Gastroesophageal sphincter (tissue), 4 donors: ENCODE measurements at regions not wholly inside any gene's neighbourhood (a gene's known extent, or its start where the extent isn't known, plus 50 kb on each side); places are given as distances from the start of the nearest gene placed in this dataset.

ENCODE experiments used
- ATAC-seq: fragments of 150-250 bp; one replicate; pipeline ENCODE4 v1.9.1; 2016; ENCODE audit warnings: mild to moderate bottlenecking, moderate library complexity
- H3K27ac ChIP-seq, 4 donors: fragments of 200-600 bp; sonication (generic) in 3 of 4; 1 replicate in 3 of 4; 2 replicates in 1 of 4; pipeline ENCODE4 v1.5.1; 2016 to 2019
- H3K27me3 ChIP-seq: fragments of 200-600 bp; sonication (generic); one replicate; pipeline ENCODE4 v1.5.1; 2019
- H3K36me3 ChIP-seq, 2 donors: fragments of 200-600 bp; sonication (generic); one replicate each; pipeline ENCODE4 v1.5.1; 2019; ENCODE audit warnings: control low read depth in 1 of 2
- H3K4me1 ChIP-seq, 3 donors: fragments of 200-600 bp; sonication (generic); 1 replicate in 2 of 3; 2 replicates in 1 of 3; pipeline ENCODE4 v1.5.1; 2016 to 2019; ENCODE audit warnings: control low read depth in 2 of 3
- H3K4me3 ChIP-seq, 2 donors: fragments of 200-600 bp; sonication (generic); one replicate each; pipeline ENCODE4 v1.5.1; 2019; ENCODE audit warnings: mild to moderate bottlenecking in 1 of 2, moderate library complexity in 1 of 2
- H3K9me3 ChIP-seq, 3 donors: fragments of 200-600 bp; sonication (generic); one replicate each; pipeline ENCODE4 v1.5.1; 2017 to 2019; ENCODE audit warnings: control low read depth in 2 of 3
- EP300 ChIP-seq: sonication (generic); formaldehyde crosslinking; IDR thresholded peaks from one replicate; pipeline ENCODE4 v1.6.1; 2017; ENCODE audit warnings: antibody characterized with exemption, mild to moderate bottlenecking
- POLR2A ChIP-seq, 2 donors: fragments of 450-650 bp; IDR thresholded peaks; one replicate each; pipeline ENCODE4 v1.6.1; 2017; ENCODE audit warnings: antibody characterized with exemption in 2 of 2, mild to moderate bottlenecking in 2 of 2, moderate library complexity in 1 of 2
- POLR2AphosphoS5 ChIP-seq: sonication (generic); formaldehyde crosslinking; IDR thresholded peaks from one replicate; pipeline ENCODE4 v1.6.1; 2017; ENCODE audit warnings: antibody characterized with exemption
- WGBS, 2 donors: methylation state at CpG; one replicate each; pipeline ENCODE4 v1.1.5; 2018; ENCODE audit warnings: low coverage in 1 of 2; 5-methylcytosine and 5-hydroxymethylcytosine counted together
- TF ChIP-seq, protein P1 (sequence below), 4 experiments: fragments of 200-600 bp in 2 of 4; fragments of 450-650 bp in 2 of 4; sonication (generic) in 1 of 4; IDR thresholded peaks; one replicate each; pipeline ENCODE4 v1.5.1; 2017 to 2019; ENCODE audit warnings: antibody characterized with exemption in 4 of 4, mild to moderate bottlenecking in 2 of 4, moderate library complexity in 2 of 4

GRCh38 chr13:50187352-50188029, 172.2 kb downstream of the KCNRG start:
- Histone ChIP-seq H3K4me3 (no peak overlapping the region), H3K27me3 (no peaks in the 10 kb centered on the region), H3K4me1 (no peaks in the 10 kb centered on the region), H3K27ac (no peak overlapping the region), H3K36me3 (no peaks in the 10 kb centered on the region), H3K9me3 (no peaks in the 10 kb centered on the region)
- WGBS, 2 donors: 68 to 90% methylated on average over 3 of the region's 3 CpGs
- no peak for ATAC-seq
- TF ChIP-seq, protein P1, sequence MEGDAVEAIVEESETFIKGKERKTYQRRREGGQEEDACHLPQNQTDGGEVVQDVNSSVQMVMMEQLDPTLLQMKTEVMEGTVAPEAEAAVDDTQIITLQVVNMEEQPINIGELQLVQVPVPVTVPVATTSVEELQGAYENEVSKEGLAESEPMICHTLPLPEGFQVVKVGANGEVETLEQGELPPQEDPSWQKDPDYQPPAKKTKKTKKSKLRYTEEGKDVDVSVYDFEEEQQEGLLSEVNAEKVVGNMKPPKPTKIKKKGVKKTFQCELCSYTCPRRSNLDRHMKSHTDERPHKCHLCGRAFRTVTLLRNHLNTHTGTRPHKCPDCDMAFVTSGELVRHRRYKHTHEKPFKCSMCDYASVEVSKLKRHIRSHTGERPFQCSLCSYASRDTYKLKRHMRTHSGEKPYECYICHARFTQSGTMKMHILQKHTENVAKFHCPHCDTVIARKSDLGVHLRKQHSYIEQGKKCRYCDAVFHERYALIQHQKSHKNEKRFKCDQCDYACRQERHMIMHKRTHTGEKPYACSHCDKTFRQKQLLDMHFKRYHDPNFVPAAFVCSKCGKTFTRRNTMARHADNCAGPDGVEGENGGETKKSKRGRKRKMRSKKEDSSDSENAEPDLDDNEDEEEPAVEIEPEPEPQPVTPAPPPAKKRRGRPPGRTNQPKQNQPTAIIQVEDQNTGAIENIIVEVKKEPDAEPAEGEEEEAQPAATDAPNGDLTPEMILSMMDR (IDR thresholded peaks at IDR 0.05): no peak
- no peak for TF ChIP-seq EP300
- no peak for TF ChIP-seq POLR2AphosphoS5
- TF ChIP-seq POLR2A (IDR thresholded peaks at IDR 0.05): no peak

GRCh38 chr13:50188696-50189095, 173.5 kb downstream of the KCNRG start:
- Histone ChIP-seq H3K4me1 (no peaks in the 10 kb centered on the region), H3K9me3 (no peaks in the 10 kb centered on the region), H3K4me3 (no peak overlapping the region), H3K27me3 (no peaks in the 10 kb centered on the region), H3K27ac (no peak overlapping the region), H3K36me3 (no peaks in the 10 kb centered on the region)
- no peak for TF ChIP-seq EP300
- no peak for TF ChIP-seq POLR2A (IDR thresholded peaks at IDR 0.05)
- TF ChIP-seq POLR2AphosphoS5: no peak
- TF ChIP-seq, protein P1 (IDR thresholded peaks at IDR 0.05): no peak
- 78 to 91% methylated on average over 1 of the region's 1 CpG for whole genome bisulfite sequencing, 2 donors
- no peak for ATAC-seq

- Histone ChIP-seq H3K27ac (no peak overlapping the region), H3K4me3 (no peak overlapping the region), H3K9me3 (no peaks in the 10 kb centered on the region), H3K4me1 (no peaks in the 10 kb centered on the region), H3K27me3 (no peaks in the 10 kb centered on the region), H3K36me3 (no peaks in the 10 kb centered on the region)
- no peak for TF ChIP-seq POLR2AphosphoS5
- TF ChIP-seq EP300: no peak
- TF ChIP-seq POLR2A (IDR thresholded peaks at IDR 0.05): no peak
- TF ChIP-seq, protein P1 (IDR thresholded peaks at IDR 0.05): no peak
- no peak for ATAC-seq
- 94 to 100% methylated on average over 2 of the region's 2 CpGs for WGBS, 2 donors
Observed at GRCh38 chr13:50189450-50189849, 174.2 kb downstream of the KCNRG start.

DNA sequence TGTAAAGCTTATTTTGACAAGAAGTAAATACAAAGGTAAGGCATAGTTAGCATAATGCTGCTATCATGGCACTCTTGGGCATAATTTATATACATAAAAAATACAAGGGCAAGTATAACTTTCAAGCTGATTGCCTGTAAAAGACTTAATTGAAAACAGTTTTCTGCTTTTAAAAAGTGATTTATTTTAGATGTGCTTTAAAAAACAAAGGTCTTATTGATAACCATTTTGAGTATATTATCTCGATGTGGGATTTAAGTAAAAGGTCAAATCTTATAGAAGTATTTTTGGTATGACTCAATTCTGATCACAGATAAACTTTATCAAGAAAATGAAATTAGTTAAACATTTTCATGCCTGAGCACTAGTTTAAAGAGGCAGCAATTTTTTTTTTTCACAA, 175.8 kb downstream of the KCNRG start:
- Histone ChIP-seq H3K4me1 (no peaks in the 10 kb centered on the region), H3K4me3 (no peak overlapping the region), H3K27ac (no peak overlapping the region), H3K36me3 (no peaks in the 10 kb centered on the region), H3K27me3 (no peaks in the 10 kb centered on the region), H3K9me3 (no peaks in the 10 kb centered on the region)
- no peak for TF ChIP-seq POLR2A (IDR thresholded peaks at IDR 0.05)
- ATAC-seq: no peak
- 63 to 64% methylated on average over 1 of the region's 1 CpG for WGBS, 2 donors

- Histone ChIP-seq H3K27ac (no peak overlapping the region), H3K9me3 (no peaks in the 10 kb centered on the region), H3K4me3 (no peak overlapping the region), H3K36me3 (no peaks in the 10 kb centered on the region), H3K4me1 (no peaks in the 10 kb centered on the region), H3K27me3 (no peaks in the 10 kb centered on the region)
- ATAC-seq: no peak
- whole genome bisulfite sequencing, 2 donors: 75 to 100% methylated on average over 1 of the region's 1 CpG
- no peak for TF ChIP-seq POLR2AphosphoS5
- TF ChIP-seq EP300: no peak
- TF ChIP-seq, protein P1 (IDR thresholded peaks at IDR 0.05): no peak
- no peak for TF ChIP-seq POLR2A (IDR thresholded peaks at IDR 0.05)
Observed at GRCh38 chr13:50192272-50192813, 177.1 kb downstream of the KCNRG start.
